Tibial nerve (tissue), 4 donors: ENCODE measurements at regions not wholly inside any gene's neighbourhood (a gene's known extent, or its start where the extent isn't known, plus 50 kb on each side); places are given as distances from the start of the nearest gene placed in this dataset.

Experiments
- EP300 ChIP-seq, 2 donors: sonication (generic); formaldehyde crosslinking; IDR thresholded peaks; one replicate each; pipeline ENCODE4 v1.6.1; 2017; ENCODE audit warnings: antibody characterized with exemption in 2 of 2, mild to moderate bottlenecking in 1 of 2
- TF ChIP-seq, protein P1 (sequence below), 5 experiments: fragments of 200-600 bp in 3 of 5; fragments of 450-650 bp in 2 of 5; sonication (generic) in 3 of 5; IDR thresholded peaks; one replicate each; pipeline ENCODE4 v1.5.1; 2016 to 2019; ENCODE audit warnings: antibody characterized with exemption in 5 of 5, mild to moderate bottlenecking in 3 of 5, moderate library complexity in 2 of 5

DNA sequence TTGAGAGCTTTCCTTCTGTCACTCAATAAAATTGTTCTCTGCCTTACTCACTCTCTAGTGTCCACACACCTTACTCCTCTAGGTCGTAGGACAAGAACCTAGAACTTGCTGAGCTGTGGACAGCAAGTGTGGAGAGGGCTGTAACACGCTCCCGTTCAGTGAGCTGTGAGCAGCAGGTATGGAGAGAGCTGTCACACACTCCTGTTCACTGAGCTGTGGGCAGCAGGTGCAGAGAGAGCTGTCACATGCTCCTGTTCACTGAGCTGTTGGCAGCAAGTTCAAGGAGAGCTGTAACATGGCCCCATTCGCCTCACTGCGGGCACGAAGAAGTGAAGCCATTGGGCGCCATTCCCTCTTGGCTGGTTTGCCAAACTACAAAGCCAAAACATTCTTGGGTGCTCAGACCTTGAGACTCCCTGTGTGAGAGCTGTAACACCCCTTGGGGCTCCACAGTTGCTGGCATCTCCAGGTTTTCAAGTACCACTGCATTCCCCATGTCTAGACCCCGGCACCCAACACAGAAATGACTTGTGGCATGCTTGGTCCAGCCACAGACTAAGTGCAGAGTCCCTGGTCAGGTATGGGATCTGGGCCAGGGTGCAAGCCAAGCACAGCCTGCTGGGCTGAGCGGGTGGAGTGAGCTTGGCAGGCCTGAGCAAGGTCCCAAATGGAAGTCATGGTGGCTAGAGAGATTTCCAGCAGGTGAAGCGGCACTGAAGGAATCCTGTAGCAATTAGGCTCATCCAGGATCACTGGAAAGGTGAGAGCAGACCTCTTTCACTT is 608.0 kb upstream of the CDH8 start:
- TF ChIP-seq, protein P1, sequence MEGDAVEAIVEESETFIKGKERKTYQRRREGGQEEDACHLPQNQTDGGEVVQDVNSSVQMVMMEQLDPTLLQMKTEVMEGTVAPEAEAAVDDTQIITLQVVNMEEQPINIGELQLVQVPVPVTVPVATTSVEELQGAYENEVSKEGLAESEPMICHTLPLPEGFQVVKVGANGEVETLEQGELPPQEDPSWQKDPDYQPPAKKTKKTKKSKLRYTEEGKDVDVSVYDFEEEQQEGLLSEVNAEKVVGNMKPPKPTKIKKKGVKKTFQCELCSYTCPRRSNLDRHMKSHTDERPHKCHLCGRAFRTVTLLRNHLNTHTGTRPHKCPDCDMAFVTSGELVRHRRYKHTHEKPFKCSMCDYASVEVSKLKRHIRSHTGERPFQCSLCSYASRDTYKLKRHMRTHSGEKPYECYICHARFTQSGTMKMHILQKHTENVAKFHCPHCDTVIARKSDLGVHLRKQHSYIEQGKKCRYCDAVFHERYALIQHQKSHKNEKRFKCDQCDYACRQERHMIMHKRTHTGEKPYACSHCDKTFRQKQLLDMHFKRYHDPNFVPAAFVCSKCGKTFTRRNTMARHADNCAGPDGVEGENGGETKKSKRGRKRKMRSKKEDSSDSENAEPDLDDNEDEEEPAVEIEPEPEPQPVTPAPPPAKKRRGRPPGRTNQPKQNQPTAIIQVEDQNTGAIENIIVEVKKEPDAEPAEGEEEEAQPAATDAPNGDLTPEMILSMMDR (IDR thresholded peaks at IDR 0.05): no peak
- no peak for TF ChIP-seq EP300 (IDR thresholded peaks at IDR 0.05)
